Astrocyte (in vitro differentiated cells and primary cell): ENCODE measurements at regions not wholly inside any gene's neighbourhood (a gene's known extent, or its start where the extent isn't known, plus 50 kb on each side); places are given as distances from the start of the nearest gene placed in this dataset.

ENCODE experiments used
- DNase-seq: peaks from one replicate; pipeline ENCODE4 v3.0.0-alpha.2; 2010; ENCODE audit warnings: low read depth
- FAIRE-seq: peaks from 2 replicates; lab custom pipeline; 2011; peaks lifted over from hg19 to GRCh38; lab: Jason Lieb, UNC
- H2AFZ ChIP-seq: 2 replicates; pipeline ENCODE4 v1.6.0; 2012; ENCODE audit warnings: low read depth, low read length, inconsistent platforms
- H3K27ac ChIP-seq: 2 replicates; pipeline ENCODE4 v1.5.1; 2011; ENCODE audit warnings: low read depth, low read length, inconsistent platforms
- H3K27me3 ChIP-seq: 2 replicates; pipeline ENCODE4 v1.6.0; 2011; ENCODE audit warnings: low read length, inconsistent platforms; ENCODE audit not compliant: insufficient read depth
- H3K36me3 ChIP-seq: 2 replicates; pipeline ENCODE4 v1.5.1; 2011; ENCODE audit warnings: low read length, inconsistent platforms; ENCODE audit not compliant: insufficient read depth
- H3K4me1 ChIP-seq: 2 replicates; pipeline ENCODE4 v1.5.1; 2011; ENCODE audit warnings: low read length, inconsistent platforms; ENCODE audit not compliant: insufficient read depth
- H3K4me2 ChIP-seq: 2 replicates; pipeline ENCODE4 v1.6.0; 2012; ENCODE audit warnings: low read length, inconsistent platforms
- H3K4me3 ChIP-seq: 2 replicates; pipeline ENCODE4 v1.5.1; 2011; ENCODE audit warnings: low read depth, mild to moderate bottlenecking, low read length, inconsistent platforms; ENCODE audit not compliant: insufficient read depth
- H3K79me2 ChIP-seq: 2 replicates; pipeline ENCODE4 v1.6.0; 2012; ENCODE audit warnings: mild to moderate bottlenecking, low read length, inconsistent platforms; ENCODE audit not compliant: insufficient read depth
- H3K9ac ChIP-seq: 2 replicates; pipeline ENCODE4 v1.6.0; 2012; ENCODE audit warnings: mild to moderate bottlenecking, low read length, inconsistent platforms
- H3K9me3 ChIP-seq: 2 replicates; pipeline ENCODE4 v1.5.1; 2012; ENCODE audit warnings: low read depth, mild to moderate bottlenecking, low read length, inconsistent platforms; ENCODE audit not compliant: insufficient read depth
- H4K20me1 ChIP-seq: 2 replicates; pipeline ENCODE4 v1.6.0; 2012; ENCODE audit warnings: low read length, inconsistent platforms; ENCODE audit not compliant: insufficient read depth
- H3K27ac Mint-ChIP-seq: one replicate; pipeline ENCODE4 v1.8.0; 2021; ENCODE audit warnings: mild to moderate bottlenecking, mixed read lengths; ENCODE audit not compliant: unreplicated experiment
- H3K27me3 Mint-ChIP-seq: one replicate; pipeline ENCODE4 v1.8.0; 2021; ENCODE audit warnings: low read depth, mixed read lengths; ENCODE audit not compliant: unreplicated experiment
- H3K36me3 Mint-ChIP-seq: one replicate; pipeline ENCODE4 v1.8.0; 2021; ENCODE audit warnings: low read depth, mixed read lengths; ENCODE audit not compliant: unreplicated experiment
- H3K4me1 Mint-ChIP-seq: one replicate; pipeline ENCODE4 v1.8.0; 2021; ENCODE audit warnings: low read depth, mixed read lengths; ENCODE audit not compliant: unreplicated experiment
- H3K4me3 Mint-ChIP-seq: one replicate; pipeline ENCODE4 v1.8.0; 2021; ENCODE audit warnings: mild to moderate bottlenecking, moderate library complexity, mixed read lengths; ENCODE audit not compliant: unreplicated experiment
- H3K9me3 Mint-ChIP-seq: one replicate; pipeline ENCODE4 v1.8.0; 2021; ENCODE audit warnings: mild to moderate bottlenecking, mixed read lengths; ENCODE audit not compliant: unreplicated experiment
- CTCF ChIP-seq: IDR thresholded peaks from 2 replicates; pipeline ENCODE4 v1.5.1; 2011; ENCODE audit warnings: low read depth, mild to moderate bottlenecking, inconsistent platforms, low read length, moderate library complexity; ENCODE audit not compliant: insufficient read depth
- EZH2 ChIP-seq: IDR thresholded peaks from 2 replicates; pipeline ENCODE4 v1.6.1; 2012; ENCODE audit warnings: mild to moderate bottlenecking, low read length, inconsistent platforms; ENCODE audit not compliant: insufficient read depth

- peaks cover 3% of the 10 kb centered on the region for H3K9me3 Mint-ChIP-seq
- FAIRE-seq = no peak
- no peak overlapping the region for H3K27ac Mint-ChIP-seq
- H3K27me3 Mint-ChIP-seq = peaks cover 5% of the 10 kb centered on the region
- Histone ChIP-seq H4K20me1 (no peaks in the 10 kb centered on the region), H3K79me2 (no peaks in the 10 kb centered on the region), H3K4me2 (no peak overlapping the region), H3K9me3 (no peaks in the 10 kb centered on the region), H3K4me3 (no peak overlapping the region), H2AFZ (no peak overlapping the region), H3K27ac (no peak overlapping the region), H3K9ac (no peak overlapping the region), H3K4me1 (no peaks in the 10 kb centered on the region), H3K27me3 (no peaks in the 10 kb centered on the region), H3K36me3 (no peaks in the 10 kb centered on the region)
- H3K4me1 Mint-ChIP-seq = no peaks in the 10 kb centered on the region
- no peaks in the 10 kb centered on the region for H3K36me3 Mint-ChIP-seq
- H3K4me3 Mint-ChIP-seq = no peak overlapping the region
- DNase-seq = no peak
- no peak for TF ChIP-seq CTCF
- TF ChIP-seq EZH2 = no peak
Observed at GRCh38 chr18:24678626-24679025, 218.2 kb downstream of the HRH4 start.

- Mint-ChIP-seq H3K4me1 (no peaks in the 10 kb centered on the region), H3K9me3 (peaks cover 3% of the 10 kb centered on the region), H3K4me3 (no peak overlapping the region), H3K36me3 (no peaks in the 10 kb centered on the region), H3K27me3 (peaks cover 5% of the 10 kb centered on the region), H3K27ac (no peak overlapping the region)
- Histone ChIP-seq H3K9ac (no peak overlapping the region), H3K79me2 (no peaks in the 10 kb centered on the region), H3K27me3 (no peaks in the 10 kb centered on the region), H3K4me1 (no peaks in the 10 kb centered on the region), H3K27ac (no peak overlapping the region), H3K9me3 (no peaks in the 10 kb centered on the region), H3K36me3 (no peaks in the 10 kb centered on the region), H2AFZ (no peak overlapping the region), H4K20me1 (no peaks in the 10 kb centered on the region), H3K4me2 (no peak overlapping the region), H3K4me3 (no peak overlapping the region)
- FAIRE-seq = no peak
- no peak for TF ChIP-seq CTCF
- no peak for TF ChIP-seq EZH2
- DNase-seq = no peak
Observed at GRCh38 chr18:24679062-24679461, 218.6 kb downstream of the HRH4 start.

DNA sequence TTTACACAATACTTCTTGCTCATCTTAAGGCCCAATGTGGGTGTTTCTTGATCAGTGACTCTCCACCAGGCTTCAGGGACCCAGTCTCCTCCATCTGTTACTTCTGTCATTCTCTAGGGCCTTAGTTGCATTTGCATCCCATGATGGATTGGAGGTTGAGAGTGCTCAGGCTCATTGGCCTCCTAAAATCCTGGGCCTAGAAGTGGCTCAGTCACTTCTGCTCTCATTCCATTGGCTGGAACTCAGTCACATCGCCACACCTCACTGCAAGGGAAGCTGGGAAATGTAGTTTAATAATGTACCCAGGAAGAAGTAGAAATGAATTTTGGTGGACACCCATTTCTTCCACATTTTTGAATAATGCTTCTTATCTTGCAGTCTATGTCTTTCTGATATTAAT is 223.5 kb downstream of the HRH4 start:
- Histone ChIP-seq H3K36me3 (no peaks in the 10 kb centered on the region), H3K9me3 (no peaks in the 10 kb centered on the region), H3K27me3 (no peaks in the 10 kb centered on the region), H4K20me1 (no peaks in the 10 kb centered on the region), H3K27ac (no peak overlapping the region), H3K9ac (no peak overlapping the region), H3K4me2 (no peak overlapping the region), H3K79me2 (no peaks in the 10 kb centered on the region), H3K4me1 (no peaks in the 10 kb centered on the region), H2AFZ (no peak overlapping the region), H3K4me3 (no peak overlapping the region)
- H3K36me3 Mint-ChIP-seq = no peaks in the 10 kb centered on the region
- no peak overlapping the region for H3K4me3 Mint-ChIP-seq
- DNase-seq = no peak
- TF ChIP-seq CTCF (no peak), EZH2 (no peak)
- no peaks in the 10 kb centered on the region for H3K4me1 Mint-ChIP-seq
- H3K27me3 Mint-ChIP-seq = peaks cover 3% of the 10 kb centered on the region
- FAIRE-seq = no peak
- H3K9me3 Mint-ChIP-seq = peaks cover 6% of the 10 kb centered on the region
- no peak overlapping the region for H3K27ac Mint-ChIP-seq
